Fibroblast of lung (primary cell): ENCODE measurements at regions not wholly inside any gene's neighbourhood (a gene's known extent, or its start where the extent isn't known, plus 50 kb on each side); places are given as distances from the start of the nearest gene placed in this dataset.

Experiments used
- CTCF ChIP-seq, 2 donors: IDR thresholded peaks in 1 of 2; conservative IDR thresholded peaks in 1 of 2; 1 replicate in 1 of 2; 2 replicates in 1 of 2; pipeline ENCODE4 v1.5.1; 2011 to 2012; ENCODE audit warnings: low read length in 2 of 2, control low read depth in 1 of 2, inconsistent platforms in 1 of 2, low read depth in 1 of 2, mild to moderate bottlenecking in 1 of 2
- EZH2 ChIP-seq: IDR thresholded peaks from 2 replicates; pipeline ENCODE4 v1.5.1; 2012; ENCODE audit warnings: low read length, control low read depth, mild to moderate bottlenecking; ENCODE audit errors: missing control alignments

GRCh38 chr6:44699082-44699481 is 311.6 kb downstream of the CDC5L start:
- TF ChIP-seq CTCF (conservative IDR thresholded peaks at IDR 0.05 in 1 of 2, IDR thresholded peaks at IDR 0.05 in 1 of 2; ENCODE audit: low read depth in 1 of 2, low read length in 2 of 2) (no peak), EZH2 (no peak)
